Mammary epithelial cell (primary cell): ENCODE measurements at regions not wholly inside any gene's neighbourhood (a gene's known extent, or its start where the extent isn't known, plus 50 kb on each side); places are given as distances from the start of the nearest gene placed in this dataset.

ENCODE experiments used
- CTCF ChIP-seq, 2 donors: IDR thresholded peaks in 1 of 2; conservative IDR thresholded peaks in 1 of 2; 2 replicates each; pipeline ENCODE4 v1.5.1; 2011 to 2012; ENCODE audit warnings: inconsistent platforms in 2 of 2, low read length in 2 of 2, mild to moderate bottlenecking in 2 of 2, control low read depth in 1 of 2, low read depth in 1 of 2; ENCODE audit not compliant: insufficient read depth in 1 of 2; ENCODE audit errors: extremely low read depth in 1 of 2
- EZH2 ChIP-seq: IDR thresholded peaks from 2 replicates; pipeline ENCODE4 v1.6.1; 2012; ENCODE audit warnings: low read length, inconsistent platforms, borderline replicate concordance

DNA sequence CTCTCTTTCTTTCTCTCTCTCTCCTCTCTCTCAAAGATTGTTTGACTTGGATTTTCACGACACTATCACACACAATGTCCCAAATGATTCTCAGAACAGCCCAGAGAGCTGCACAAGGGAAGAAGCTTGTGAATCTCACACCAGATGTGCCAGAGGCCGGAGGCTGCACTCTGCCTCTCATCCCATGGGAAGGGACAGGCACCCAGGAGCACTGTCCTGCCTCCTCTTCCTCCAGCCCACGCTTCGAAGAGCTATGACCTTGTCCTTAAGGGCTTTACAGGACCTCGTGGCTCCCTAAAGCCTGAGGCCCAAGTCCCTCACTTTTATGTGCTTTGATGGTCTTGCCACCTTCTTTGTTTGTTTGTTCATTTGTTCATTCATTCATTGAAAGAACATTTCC is 267.6 kb downstream of the FAM43A start:
- TF ChIP-seq CTCF (conservative IDR thresholded peaks at IDR 0.05 in 1 of 2, IDR thresholded peaks at IDR 0.05 in 1 of 2; ENCODE audit: extremely low read depth in 1 of 2, insufficient read depth in 1 of 2, low read depth in 1 of 2, low read length in 2 of 2) (no peak), EZH2 (no peak)
